ENCODE measurements at regions not wholly inside any gene's neighbourhood (a gene's known extent, or its start where the extent isn't known, plus 50 kb on each side); places are given as distances from the start of the nearest gene placed in this dataset.

DNA sequence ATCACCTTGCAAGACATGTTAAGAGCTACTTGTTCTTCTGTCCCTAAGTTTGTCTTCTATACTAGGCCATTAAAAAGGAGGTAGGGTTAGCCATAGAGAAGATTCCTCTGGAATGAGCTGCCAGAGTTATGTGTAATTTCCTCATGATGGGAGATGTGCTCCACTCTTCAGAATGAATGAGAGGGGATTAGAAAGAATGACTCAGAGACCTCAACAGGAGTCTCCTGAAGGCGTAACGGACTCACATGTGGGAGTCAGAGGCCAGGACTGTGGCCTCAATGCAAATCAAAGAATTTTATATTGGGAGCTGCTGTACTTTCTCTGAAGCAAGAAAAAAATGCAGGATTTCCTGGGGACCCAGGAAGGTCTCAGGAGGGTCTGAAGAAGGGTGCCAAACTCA lies 87.8 kb upstream of the ATXN7L3B start:
- Mint-ChIP-seq H3K27ac (0 out of 7 replicates have a peak overlapping the region, but pooled peaks of 1 of the 3 experiments have one; percentile 61), H3K36me3 (ENCODE audit: insufficient read depth in 1 of 3, low read depth in 3 of 3) (no peaks in the 10 kb centered on the region), H3K4me3 (no peak overlapping the region), H3K27me3 (ENCODE audit: low read depth) (no peaks in the 10 kb centered on the region), H3K9me3 (no peaks in the 10 kb centered on the region), H3K4me1 (no peaks in the 10 kb centered on the region)
- Histone ChIP-seq H2BK20ac (ENCODE audit: low read depth, low read length, poor library complexity, severe bottlenecking) (no peak overlapping the region), H3K4me2 (ENCODE audit: insufficient read depth, insufficient read length, low read length) (no peak overlapping the region), H3K4ac (ENCODE audit: low read depth, low read length) (no peak overlapping the region), H3K23me2 (ENCODE audit: insufficient read length, low read depth, low read length, poor library complexity, severe bottlenecking) (no peaks in the 10 kb centered on the region), H4K5ac (ENCODE audit: insufficient read length, low read depth, low read length) (no peak overlapping the region), H3K9me3 (ENCODE audit: control insufficient read depth, low read depth, low read length) (no peaks in the 10 kb centered on the region), H4K8ac (replicated peaks; ENCODE audit: insufficient read length, low read depth, low read length) (no peak overlapping the region), H4K91ac (ENCODE audit: insufficient read length, low read depth, low read length) (no peak overlapping the region), H3K18ac (ENCODE audit: insufficient read length, low read depth, low read length) (no peak overlapping the region), H2BK12ac (ENCODE audit: insufficient read length, low read depth, low read length) (no peak overlapping the region), H2BK120ac (ENCODE audit: low read depth, low read length, poor library complexity, severe bottlenecking) (no peak overlapping the region), H4K20me1 (ENCODE audit: control insufficient read depth, insufficient read depth, insufficient read length) (no peaks in the 10 kb centered on the region), H3K4me1 (ENCODE audit: insufficient read depth, low read length) (no peaks in the 10 kb centered on the region), H3K79me1 (ENCODE audit: insufficient read depth, low read depth, low read length, poor library complexity, severe bottlenecking) (no peaks in the 10 kb centered on the region), H3K56ac (ENCODE audit: insufficient read length, low read depth, low read length) (no peak overlapping the region), H3K27me3 (ENCODE audit: insufficient read depth, low read length) (no peaks in the 10 kb centered on the region), H3K14ac (ENCODE audit: insufficient read depth, low read length) (no peak overlapping the region), H3K9ac (ENCODE audit: extremely low read depth, insufficient read length, low read length) (no peak overlapping the region), H2BK5ac (ENCODE audit: insufficient read length, low read length) (no peak overlapping the region), H2AK5ac (ENCODE audit: insufficient read length, low read length) (no peak overlapping the region), H3K23ac (ENCODE audit: insufficient read length, low read depth, low read length) (no peak overlapping the region), H3T11ph (ENCODE audit: low read length) (no peak overlapping the region), H2AFZ (ENCODE audit: low read length) (no peak overlapping the region), H2BK15ac (ENCODE audit: low read depth, low read length) (no peak overlapping the region), H3K79me2 (ENCODE audit: insufficient read depth, low read length) (no peaks in the 10 kb centered on the region), H3K27ac (ENCODE audit: insufficient read length, low read depth, low read length) (no peak overlapping the region)
- TF ChIP-seq CTCF (conservative IDR thresholded peaks at IDR 0.05) = no peak
- WGBS (ENCODE audit: extremely low coverage, insufficient read length, low lambda C conversion rate) = no CpG with 5 or more reads among the region's 2 CpGs
- no peak for DNase-seq

Data from H9 (cell line).